Effector memory CD8-positive, alpha-beta T cell (primary cell): ENCODE measurements at regions not wholly inside any gene's neighbourhood (a gene's known extent, or its start where the extent isn't known, plus 50 kb on each side); places are given as distances from the start of the nearest gene placed in this dataset.

Source experiments
- ATAC-seq: fragments of 150-1000 bp; cut with Tn5 transposase; replicated peaks from 2 replicates; pipeline ENCODE4 v1.10.0; 2021; ENCODE audit warnings: mild to moderate bottlenecking, moderate library complexity
- DNase-seq, 3 experiments: peaks; one replicate each; pipeline ENCODE4 v3.0.0; 2021
- H3K27ac Mint-ChIP-seq, 2 donors: one replicate each; pipeline ENCODE4 v1.8.0; 2022; ENCODE audit warnings: mild to moderate bottlenecking in 2 of 2, mixed read lengths in 2 of 2, moderate library complexity in 2 of 2
- H3K27me3 Mint-ChIP-seq, 2 donors: one replicate each; pipeline ENCODE4 v1.8.0; 2022; ENCODE audit warnings: mixed read lengths in 2 of 2
- H3K36me3 Mint-ChIP-seq: one replicate; pipeline ENCODE4 v1.8.0; 2022; ENCODE audit warnings: mild to moderate bottlenecking, moderate library complexity, mixed read lengths; ENCODE audit not compliant: insufficient read depth
- H3K4me1 Mint-ChIP-seq, 2 donors: one replicate each; pipeline ENCODE4 v1.8.0; 2022; ENCODE audit warnings: low read depth in 2 of 2, mixed read lengths in 2 of 2
- H3K4me3 Mint-ChIP-seq, 2 donors: one replicate each; pipeline ENCODE4 v1.8.0; 2022; ENCODE audit warnings: mild to moderate bottlenecking in 2 of 2, mixed read lengths in 2 of 2, moderate library complexity in 2 of 2
- H3K9me3 Mint-ChIP-seq, 2 donors: one replicate each; pipeline ENCODE4 v1.8.0; 2022; ENCODE audit warnings: mixed read lengths in 2 of 2

- ATAC-seq (no peak), DNase-seq (no peak)
- no peaks in the 10 kb centered on the region for H3K4me1 Mint-ChIP-seq
- peaks cover 8 to 9% of the 10 kb centered on the region in 2 donors for H3K9me3 Mint-ChIP-seq
- H3K27ac Mint-ChIP-seq: no peak overlapping the region
- H3K4me3 Mint-ChIP-seq: no peak overlapping the region
- H3K27me3 Mint-ChIP-seq: no peaks in the 10 kb centered on the region
- no peaks in the 10 kb centered on the region for H3K36me3 Mint-ChIP-seq
These were observed 523.9 kb downstream of the CCDC85A start for GRCh38 chr2:56707650-56708049.

DNA sequence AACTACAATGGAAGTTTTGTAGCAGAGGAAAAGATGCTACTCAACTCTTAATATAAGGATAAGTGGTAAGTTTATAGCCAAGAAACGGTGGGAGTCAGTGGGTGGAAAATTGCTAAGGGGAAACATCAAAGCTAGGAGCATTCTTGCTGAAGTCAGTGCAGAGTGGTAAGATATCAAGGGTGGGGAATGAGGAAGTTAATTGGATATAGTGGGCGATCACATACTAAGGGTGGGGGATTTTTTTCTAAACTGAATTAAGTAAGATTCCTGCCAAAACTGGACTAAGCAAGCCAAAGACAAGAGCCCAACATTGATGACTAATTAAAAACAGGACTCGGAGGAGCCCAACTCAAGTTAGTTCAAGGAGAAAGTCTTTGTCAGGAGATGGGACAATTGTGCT, 525.4 kb downstream of the CCDC85A start:
- Mint-ChIP-seq H3K27ac (no peak overlapping the region), H3K9me3 (peaks cover 8 to 9% of the 10 kb centered on the region in 2 donors), H3K27me3 (no peaks in the 10 kb centered on the region), H3K4me1 (no peaks in the 10 kb centered on the region), H3K4me3 (no peak overlapping the region), H3K36me3 (no peaks in the 10 kb centered on the region)
- DNase-seq (no peak), ATAC-seq (no peak)

GRCh38 chr2:56713161-56713676, 529.4 kb downstream of the CCDC85A start:
- Mint-ChIP-seq H3K9me3 (peaks cover 5 to 9% of the 10 kb centered on the region in 2 donors), H3K27ac (no peak overlapping the region), H3K4me1 (no peaks in the 10 kb centered on the region), H3K27me3 (no peaks in the 10 kb centered on the region), H3K36me3 (no peaks in the 10 kb centered on the region), H3K4me3 (no peak overlapping the region)
- ATAC-seq (no peak), DNase-seq (no peak)

GRCh38 chr2:56713978-56714377, 530.2 kb downstream of the CCDC85A start:
- no peaks in the 10 kb centered on the region for H3K27me3 Mint-ChIP-seq
- no peaks in the 10 kb centered on the region for H3K4me1 Mint-ChIP-seq
- H3K9me3 Mint-ChIP-seq: peaks cover 3 to 9% of the 10 kb centered on the region in 2 donors
- ATAC-seq (no peak), DNase-seq (no peak)
- H3K4me3 Mint-ChIP-seq: no peak overlapping the region
- H3K36me3 Mint-ChIP-seq: no peaks in the 10 kb centered on the region
- no peak overlapping the region for H3K27ac Mint-ChIP-seq

- DNase-seq (no peak), ATAC-seq (no peak)
- no peak overlapping the region for H3K4me3 Mint-ChIP-seq
- H3K9me3 Mint-ChIP-seq: peaks cover 1 to 13% of the 10 kb centered on the region in 2 donors
- no peaks in the 10 kb centered on the region for H3K36me3 Mint-ChIP-seq
- no peak overlapping the region for H3K27ac Mint-ChIP-seq
- H3K4me1 Mint-ChIP-seq: no peaks in the 10 kb centered on the region
- H3K27me3 Mint-ChIP-seq: no peaks in the 10 kb centered on the region
These were observed 530.6 kb downstream of the CCDC85A start for GRCh38 chr2:56714400-56714799.

- no peak overlapping the region for H3K27ac Mint-ChIP-seq
- no peak overlapping the region for H3K4me3 Mint-ChIP-seq
- DNase-seq (no peak), ATAC-seq (no peak)
- peaks cover 5 to 17% of the 10 kb centered on the region in 2 donors for H3K9me3 Mint-ChIP-seq
- no peaks in the 10 kb centered on the region for H3K36me3 Mint-ChIP-seq
- no peaks in the 10 kb centered on the region for H3K27me3 Mint-ChIP-seq
- H3K4me1 Mint-ChIP-seq: no peaks in the 10 kb centered on the region
These were observed 531.9 kb downstream of the CCDC85A start for GRCh38 chr2:56715683-56716082.

DNA sequence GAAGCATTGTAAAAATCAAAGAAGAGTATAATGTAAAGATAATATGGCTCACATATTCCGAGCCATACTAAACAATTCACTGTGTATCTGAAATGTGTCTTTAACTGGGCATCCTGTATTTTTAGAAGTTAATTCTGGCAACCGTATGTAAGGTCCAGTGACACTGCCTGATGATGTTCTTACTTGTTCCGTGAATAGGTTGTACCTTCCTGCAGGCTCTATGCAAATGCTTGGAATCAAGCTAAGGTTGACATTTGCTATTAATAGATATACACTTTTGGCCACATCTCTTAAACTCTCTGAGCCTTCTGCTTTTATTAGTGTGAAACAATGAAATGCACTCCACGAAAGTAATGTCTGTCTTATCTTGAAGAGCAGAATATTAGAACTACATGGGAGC, 534.6 kb downstream of the CCDC85A start:
- ATAC-seq: no peak
- Mint-ChIP-seq H3K36me3 (no peaks in the 10 kb centered on the region), H3K27ac (no peak overlapping the region)

DNA sequence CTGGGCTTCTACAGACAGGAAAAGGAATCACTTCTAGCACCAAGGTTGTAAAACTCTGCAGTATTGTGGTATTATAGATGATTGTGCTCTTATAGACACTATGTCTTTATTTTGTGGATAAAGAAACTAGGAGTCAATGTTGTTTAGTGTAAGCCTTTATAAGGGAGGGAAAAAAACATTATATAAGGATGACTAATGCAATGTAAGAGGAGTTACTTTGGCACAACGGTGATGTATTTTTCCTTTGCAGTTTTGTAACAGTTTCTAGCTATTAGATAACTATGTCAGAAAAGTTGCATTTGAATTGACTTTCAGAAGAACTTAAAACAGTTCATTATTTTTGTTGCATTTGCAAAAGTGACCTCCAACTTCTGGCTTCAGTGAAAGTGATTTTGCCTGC, 545.4 kb downstream of the CCDC85A start:
- DNase-seq (no peak), ATAC-seq (no peak)
- H3K4me1 Mint-ChIP-seq: no peaks in the 10 kb centered on the region
- peaks cover 5 to 13% of the 10 kb centered on the region in 2 donors for H3K9me3 Mint-ChIP-seq
- H3K27ac Mint-ChIP-seq: no peak overlapping the region
- H3K27me3 Mint-ChIP-seq: no peaks in the 10 kb centered on the region
- no peak overlapping the region for H3K4me3 Mint-ChIP-seq
- H3K36me3 Mint-ChIP-seq: no peaks in the 10 kb centered on the region

More for the DNA sequence above, 534.6 kb downstream of the CCDC85A start:
- Mint-ChIP-seq H3K27me3 (no peaks in the 10 kb centered on the region), H3K9me3 (peaks cover 9 to 11% of the 10 kb centered on the region in 2 donors), H3K4me1 (no peaks in the 10 kb centered on the region), H3K4me3 (no peak overlapping the region)
- DNase-seq: no peak

GRCh38 chr2:56732946-56733345, 549.2 kb downstream of the CCDC85A start:
- H3K4me1 Mint-ChIP-seq: no peaks in the 10 kb centered on the region
- H3K9me3 Mint-ChIP-seq: peaks cover 12 to 20% of the 10 kb centered on the region in 2 donors
- H3K36me3 Mint-ChIP-seq: no peaks in the 10 kb centered on the region
- DNase-seq (no peak), ATAC-seq (no peak)
- H3K27ac Mint-ChIP-seq: no peak overlapping the region
- H3K4me3 Mint-ChIP-seq: no peak overlapping the region
- H3K27me3 Mint-ChIP-seq: no peaks in the 10 kb centered on the region

GRCh38 chr2:56739413-56739812, 555.6 kb downstream of the CCDC85A start:
- no peak overlapping the region for H3K4me3 Mint-ChIP-seq
- no peaks in the 10 kb centered on the region for H3K36me3 Mint-ChIP-seq
- ATAC-seq (no peak), DNase-seq (no peak)
- peaks cover 12 to 15% of the 10 kb centered on the region in 2 donors for H3K9me3 Mint-ChIP-seq
- no peaks in the 10 kb centered on the region for H3K27me3 Mint-ChIP-seq
- H3K4me1 Mint-ChIP-seq: no peaks in the 10 kb centered on the region
- no peak overlapping the region for H3K27ac Mint-ChIP-seq

GRCh38 chr2:56741601-56742102, 557.9 kb downstream of the CCDC85A start:
- no peak overlapping the region for H3K4me3 Mint-ChIP-seq
- no peak overlapping the region for H3K27ac Mint-ChIP-seq
- peaks cover 5 to 8% of the 10 kb centered on the region in 2 donors for H3K9me3 Mint-ChIP-seq
- H3K4me1 Mint-ChIP-seq: no peaks in the 10 kb centered on the region
- DNase-seq (no peak), ATAC-seq (no peak)
- no peaks in the 10 kb centered on the region for H3K27me3 Mint-ChIP-seq
- H3K36me3 Mint-ChIP-seq: no peaks in the 10 kb centered on the region

- no peak for ATAC-seq
- H3K9me3 Mint-ChIP-seq: peaks cover 7 to 8% of the 10 kb centered on the region in 2 donors
- H3K27me3 Mint-ChIP-seq: no peaks in the 10 kb centered on the region
- no peak overlapping the region for H3K4me3 Mint-ChIP-seq
- DNase-seq: no peak
- no peaks in the 10 kb centered on the region for H3K36me3 Mint-ChIP-seq
- H3K27ac Mint-ChIP-seq: no peak overlapping the region
- H3K4me1 Mint-ChIP-seq: no peaks in the 10 kb centered on the region
These were observed 560.0 kb downstream of the CCDC85A start for GRCh38 chr2:56743807-56744206.

- H3K4me3 Mint-ChIP-seq: no peak overlapping the region
- no peak for DNase-seq
- H3K27ac Mint-ChIP-seq: no peak overlapping the region
- no peaks in the 10 kb centered on the region for H3K27me3 Mint-ChIP-seq
- no peak for ATAC-seq
- H3K4me1 Mint-ChIP-seq: no peaks in the 10 kb centered on the region
- no peaks in the 10 kb centered on the region for H3K36me3 Mint-ChIP-seq
- peaks cover 6 to 7% of the 10 kb centered on the region in 2 donors for H3K9me3 Mint-ChIP-seq
These were observed 565.5 kb downstream of the CCDC85A start for GRCh38 chr2:56749152-56749752.

DNA sequence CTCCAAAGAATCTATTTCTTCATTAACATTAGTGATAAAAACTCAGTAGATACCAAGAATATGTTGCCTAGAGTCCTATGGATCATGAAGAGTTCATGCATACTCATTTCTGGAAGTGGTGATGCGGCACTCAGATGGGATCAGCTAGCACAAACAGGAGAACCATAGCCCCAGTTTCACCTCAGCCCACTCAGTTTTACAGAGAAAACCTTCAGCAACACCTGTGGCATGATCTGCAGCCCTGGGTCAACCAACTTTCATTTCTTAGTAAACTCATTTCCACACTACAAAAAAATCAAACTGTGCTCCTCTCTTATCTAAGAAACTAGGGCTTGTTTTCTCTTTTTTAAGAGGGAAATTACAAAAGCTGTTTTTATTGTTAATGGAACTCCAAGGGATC, 569.4 kb downstream of the CCDC85A start:
- Mint-ChIP-seq H3K27ac (no peak overlapping the region), H3K9me3 (peaks cover 7 to 8% of the 10 kb centered on the region in 2 donors), H3K36me3 (no peaks in the 10 kb centered on the region), H3K27me3 (no peaks in the 10 kb centered on the region), H3K4me3 (no peak overlapping the region), H3K4me1 (no peaks in the 10 kb centered on the region)
- DNase-seq (no peak), ATAC-seq (no peak)
